C4-2B (cell line): ENCODE measurements at regions not wholly inside any gene's neighbourhood (a gene's known extent, or its start where the extent isn't known, plus 50 kb on each side); places are given as distances from the start of the nearest gene placed in this dataset.

Experiments
- CTCF ChIP-seq: fragments of 450-650 bp; conservative IDR thresholded peaks from 2 replicates; pipeline ENCODE4 v1.5.1; 2017; ENCODE audit warnings: mild to moderate bottlenecking
- ZFX ChIP-seq: fragments of 450-650 bp; IDR thresholded peaks from 2 replicates; pipeline ENCODE4 v1.6.1; 2017

- TF ChIP-seq CTCF, result no peak
- TF ChIP-seq ZFX, result no peak
Measured at GRCh38 chr13:90766386-90766902, 581.0 kb upstream of the MIR17HG start.
